ENCODE measurements at regions not wholly inside any gene's neighbourhood (a gene's known extent, or its start where the extent isn't known, plus 50 kb on each side); places are given as distances from the start of the nearest gene placed in this dataset.

DNA sequence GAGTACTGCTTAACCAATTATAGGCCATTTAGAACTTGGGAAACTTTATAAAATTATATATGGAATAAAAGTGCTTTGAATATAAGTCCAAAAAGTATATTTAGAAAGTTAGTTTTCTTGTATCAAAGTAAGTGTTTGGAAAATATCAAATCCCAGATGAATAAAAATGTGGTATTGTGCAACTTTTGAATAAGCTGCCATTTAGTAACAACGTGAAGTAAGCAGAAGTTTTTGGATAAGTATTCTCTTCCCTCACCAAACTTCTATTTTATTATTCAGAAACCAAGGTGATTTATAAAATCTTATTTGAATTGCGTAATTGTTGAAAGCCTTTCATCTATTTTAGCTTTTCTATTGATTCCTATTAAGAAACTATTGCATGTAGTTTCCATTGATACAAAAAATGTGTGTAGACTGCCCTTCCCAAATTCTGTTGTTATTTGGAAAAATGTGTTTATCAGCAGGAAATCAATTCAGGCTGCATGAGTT is 806.2 kb downstream of the NSUN3 start:
- intact Hi-C loops (cut with DNase I) = no loop called here
- Histone ChIP-seq H3K27me3 (ENCODE audit: insufficient read depth in 3 of 3, low read length in 2 of 3) (no peaks in the 10 kb centered on the region), H3K36me3 (ENCODE audit: insufficient read depth in 1 of 2, low read depth in 1 of 2) (no peaks in the 10 kb centered on the region), H3K4me1 (no peaks in the 10 kb centered on the region), H3K4me3 (no peak overlapping the region), H3K27ac (no peak overlapping the region), H3K9me3 (no peaks in the 10 kb centered on the region)
- ATAC-seq = no peak
- TF ChIP-seq CTCF (IDR thresholded peaks at IDR 0.05) = no peak
- DNase-seq = no peak
- 34 to 52% (median 51%) methylated on average over 2 of the region's 2 CpGs for WGBS, 3 donors

DNA sequence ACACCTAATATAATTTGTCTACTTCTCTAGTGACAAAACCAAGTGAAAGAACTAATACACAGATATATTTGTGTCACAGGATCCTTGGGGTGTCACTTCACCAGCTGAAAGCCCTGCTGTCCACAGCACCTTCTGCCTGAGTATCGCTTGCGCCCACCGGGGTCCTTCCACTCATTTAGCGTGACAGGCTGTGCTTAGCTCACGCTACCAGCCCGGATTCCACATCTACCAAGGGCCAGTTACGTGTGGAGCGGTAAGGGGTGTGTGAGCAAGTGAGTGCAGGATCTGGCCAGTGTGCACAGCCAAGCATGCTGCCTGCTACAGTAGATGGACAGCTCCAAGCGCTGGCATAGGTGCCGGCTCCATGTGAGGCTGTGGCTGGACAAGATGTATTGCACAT is 810.9 kb downstream of the NSUN3 start:
- Histone ChIP-seq H3K36me3 (ENCODE audit: insufficient read depth in 1 of 2, low read depth in 1 of 2) (no peaks in the 10 kb centered on the region), H3K4me3 (no peak overlapping the region), H3K27ac (no peak overlapping the region), H3K27me3 (ENCODE audit: insufficient read depth in 3 of 3, low read length in 2 of 3) (no peaks in the 10 kb centered on the region), H3K4me1 (no peaks in the 10 kb centered on the region), H3K9me3 (no peaks in the 10 kb centered on the region)
- intact Hi-C loops (cut with DNase I) = no loop called here
- ATAC-seq = no peak
- no peak for DNase-seq
- TF ChIP-seq CTCF (IDR thresholded peaks at IDR 0.05) = no peak
- WGBS, 3 donors = 92 to 95% (median 93%) methylated on average over 10 of the region's 10 CpGs

DNA sequence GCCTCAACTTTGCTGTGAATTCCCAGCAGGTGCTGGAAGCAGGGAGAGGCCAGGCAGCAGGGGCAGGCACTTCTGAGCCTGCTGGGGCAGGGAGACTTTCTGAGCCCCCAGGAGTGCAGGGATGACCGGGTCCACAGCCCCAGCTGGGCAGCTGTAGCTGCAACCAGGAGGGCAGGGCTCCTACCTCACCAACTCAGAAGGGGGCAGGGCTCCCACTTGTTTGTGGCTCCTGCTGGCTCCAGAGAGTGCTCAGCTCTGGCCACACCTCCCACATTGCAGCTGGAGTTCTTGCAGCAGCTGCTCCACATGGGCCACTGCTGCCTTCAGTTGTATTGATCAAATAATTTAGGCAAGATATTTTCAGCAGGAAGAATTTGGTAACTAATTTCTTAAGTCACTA is 812.3 kb downstream of the NSUN3 start:
- H3K4me1 ChIP-seq = no peaks in the 10 kb centered on the region
- 62 to 92% (median 77%) methylated on average over 1 of the region's 1 CpG for WGBS, 3 donors
- no peak for DNase-seq
- no peak for TF ChIP-seq CTCF (IDR thresholded peaks at IDR 0.05)
- no peaks in the 10 kb centered on the region for H3K27me3 ChIP-seq (ENCODE audit: insufficient read depth in 3 of 3, low read length in 2 of 3)
- H3K4me3 ChIP-seq = no peak overlapping the region
- no peak overlapping the region for H3K27ac ChIP-seq
- no peaks in the 10 kb centered on the region for H3K36me3 ChIP-seq (ENCODE audit: insufficient read depth in 1 of 2, low read depth in 1 of 2)
- ATAC-seq = no peak
- no peaks in the 10 kb centered on the region for H3K9me3 ChIP-seq
- intact Hi-C loops (cut with DNase I) = no loop called here

DNA sequence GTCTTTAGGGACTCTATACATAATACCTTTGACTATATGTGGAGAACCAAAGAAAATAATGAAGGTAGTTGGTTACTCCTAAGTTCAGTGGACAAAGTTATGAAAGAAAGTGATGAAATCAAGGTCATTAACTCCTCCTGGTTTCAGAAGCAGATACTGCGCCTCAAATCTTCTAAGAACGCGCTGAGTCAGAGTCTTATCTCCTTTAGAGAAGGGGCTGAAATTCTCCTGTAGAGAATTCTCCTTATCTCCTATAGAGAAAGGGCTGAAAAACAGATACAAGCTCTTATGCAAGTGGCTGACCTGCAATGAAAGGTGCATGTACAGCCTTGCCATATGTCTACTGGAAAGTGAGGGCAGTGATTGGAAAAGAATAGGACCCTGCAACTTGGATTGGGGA is 824.2 kb downstream of the NSUN3 start:
- intact Hi-C loops (cut with DNase I) = no loop called here
- H3K36me3 ChIP-seq (ENCODE audit: insufficient read depth in 1 of 2, low read depth in 1 of 2) = no peaks in the 10 kb centered on the region
- 59 to 62% (median 61%) methylated on average over 3 of the region's 3 CpGs for WGBS, 3 donors
- no peak for TF ChIP-seq CTCF (IDR thresholded peaks at IDR 0.05)
- no peak for DNase-seq
- H3K27ac ChIP-seq = no peak overlapping the region
- H3K4me3 ChIP-seq = no peak overlapping the region
- no peak for ATAC-seq
- H3K9me3 ChIP-seq = no peaks in the 10 kb centered on the region
- no peaks in the 10 kb centered on the region for H3K4me1 ChIP-seq
- H3K27me3 ChIP-seq (ENCODE audit: insufficient read depth in 3 of 3, low read length in 2 of 3) = no peaks in the 10 kb centered on the region

GRCh38 chr3:94896994-94897393 is 834.1 kb downstream of the NSUN3 start:
- Histone ChIP-seq H3K9me3 (no peaks in the 10 kb centered on the region), H3K36me3 (ENCODE audit: insufficient read depth in 1 of 2, low read depth in 1 of 2) (no peaks in the 10 kb centered on the region), H3K27ac (no peak overlapping the region), H3K4me1 (no peaks in the 10 kb centered on the region), H3K27me3 (ENCODE audit: insufficient read depth in 3 of 3, low read length in 2 of 3) (no peaks in the 10 kb centered on the region), H3K4me3 (no peak overlapping the region)
- DNase-seq (no peak), ATAC-seq (no peak)
- TF ChIP-seq CTCF (IDR thresholded peaks at IDR 0.05) = no peak
- intact Hi-C loops (cut with DNase I) = no loop called here
